ENCODE measurements at regions not wholly inside any gene's neighbourhood (a gene's known extent, or its start where the extent isn't known, plus 50 kb on each side); places are given as distances from the start of the nearest gene placed in this dataset.

DNA sequence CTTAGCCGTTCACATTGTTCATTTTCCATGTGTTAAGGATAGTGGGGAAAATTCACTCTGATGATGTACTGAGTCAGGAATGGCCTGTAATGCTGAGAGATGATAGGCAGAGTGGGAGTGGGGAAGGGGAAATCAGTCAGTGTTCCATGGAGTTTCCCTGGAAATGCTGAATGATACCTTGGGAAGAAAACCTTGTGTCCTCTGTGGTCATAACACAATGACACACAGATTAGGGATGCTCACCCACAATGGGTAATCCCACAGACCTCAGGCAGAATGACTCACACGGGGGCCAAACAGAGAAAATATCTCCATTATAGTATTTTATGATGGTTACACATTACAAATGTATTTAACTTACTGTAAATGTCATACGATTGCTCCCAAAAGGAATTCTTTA lies 118.0 kb downstream of the SNX19 start:
- ChIA-PET POLR2A (no interaction called here), CTCF (interaction anchor here (0.7 to 2.1 kb wide), 2 partner anchors 11 to 12 kb away, joined by 3 to 5 read pairs; no protein-coding TSS in a partner anchor)
- no peak overlapping the region for H3K4me3 ChIP-seq (ENCODE audit: low read depth, low read length)
- DNase-seq (ENCODE audit: low read depth, low spot score) = peak; percentile 78
- TF ChIP-seq, protein P1, sequence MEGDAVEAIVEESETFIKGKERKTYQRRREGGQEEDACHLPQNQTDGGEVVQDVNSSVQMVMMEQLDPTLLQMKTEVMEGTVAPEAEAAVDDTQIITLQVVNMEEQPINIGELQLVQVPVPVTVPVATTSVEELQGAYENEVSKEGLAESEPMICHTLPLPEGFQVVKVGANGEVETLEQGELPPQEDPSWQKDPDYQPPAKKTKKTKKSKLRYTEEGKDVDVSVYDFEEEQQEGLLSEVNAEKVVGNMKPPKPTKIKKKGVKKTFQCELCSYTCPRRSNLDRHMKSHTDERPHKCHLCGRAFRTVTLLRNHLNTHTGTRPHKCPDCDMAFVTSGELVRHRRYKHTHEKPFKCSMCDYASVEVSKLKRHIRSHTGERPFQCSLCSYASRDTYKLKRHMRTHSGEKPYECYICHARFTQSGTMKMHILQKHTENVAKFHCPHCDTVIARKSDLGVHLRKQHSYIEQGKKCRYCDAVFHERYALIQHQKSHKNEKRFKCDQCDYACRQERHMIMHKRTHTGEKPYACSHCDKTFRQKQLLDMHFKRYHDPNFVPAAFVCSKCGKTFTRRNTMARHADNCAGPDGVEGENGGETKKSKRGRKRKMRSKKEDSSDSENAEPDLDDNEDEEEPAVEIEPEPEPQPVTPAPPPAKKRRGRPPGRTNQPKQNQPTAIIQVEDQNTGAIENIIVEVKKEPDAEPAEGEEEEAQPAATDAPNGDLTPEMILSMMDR (IDR thresholded peaks at IDR 0.05; ENCODE audit: insufficient read depth, low read length, missing control alignments) = no peak

DNA sequence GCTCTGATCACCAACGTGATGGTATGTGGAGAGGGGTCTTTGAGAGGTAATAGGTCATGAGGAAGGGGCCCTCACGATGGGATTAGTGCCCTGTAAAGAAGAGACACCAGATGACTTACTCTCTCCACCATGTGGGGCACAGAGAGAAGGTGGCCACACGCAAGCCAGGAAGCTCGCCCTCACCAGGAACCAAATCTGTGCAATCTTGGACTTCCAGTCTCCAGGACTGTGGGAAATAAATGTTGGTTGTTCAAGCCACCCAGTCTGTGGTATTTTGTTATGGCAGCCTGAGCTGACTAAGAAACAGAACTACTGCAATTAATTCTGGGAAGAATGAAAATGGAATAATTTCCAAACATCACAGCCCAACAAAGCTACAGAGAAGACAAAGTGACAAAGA lies 117.5 kb downstream of the SNX19 start:
- CTCF ChIA-PET = interaction anchor here (0.7 to 2.1 kb wide), 2 partner anchors 11 to 12 kb away, joined by 3 to 5 read pairs; no protein-coding TSS in a partner anchor
- POLR2A ChIA-PET = no interaction called here
- TF ChIP-seq, protein P1 (IDR thresholded peaks at IDR 0.05; ENCODE audit: insufficient read depth, low read length, missing control alignments) = no peak
- no peak overlapping the region for H3K4me3 ChIP-seq (ENCODE audit: low read depth, low read length)
- DNase-seq (ENCODE audit: low read depth, low spot score) = no peak

DNA sequence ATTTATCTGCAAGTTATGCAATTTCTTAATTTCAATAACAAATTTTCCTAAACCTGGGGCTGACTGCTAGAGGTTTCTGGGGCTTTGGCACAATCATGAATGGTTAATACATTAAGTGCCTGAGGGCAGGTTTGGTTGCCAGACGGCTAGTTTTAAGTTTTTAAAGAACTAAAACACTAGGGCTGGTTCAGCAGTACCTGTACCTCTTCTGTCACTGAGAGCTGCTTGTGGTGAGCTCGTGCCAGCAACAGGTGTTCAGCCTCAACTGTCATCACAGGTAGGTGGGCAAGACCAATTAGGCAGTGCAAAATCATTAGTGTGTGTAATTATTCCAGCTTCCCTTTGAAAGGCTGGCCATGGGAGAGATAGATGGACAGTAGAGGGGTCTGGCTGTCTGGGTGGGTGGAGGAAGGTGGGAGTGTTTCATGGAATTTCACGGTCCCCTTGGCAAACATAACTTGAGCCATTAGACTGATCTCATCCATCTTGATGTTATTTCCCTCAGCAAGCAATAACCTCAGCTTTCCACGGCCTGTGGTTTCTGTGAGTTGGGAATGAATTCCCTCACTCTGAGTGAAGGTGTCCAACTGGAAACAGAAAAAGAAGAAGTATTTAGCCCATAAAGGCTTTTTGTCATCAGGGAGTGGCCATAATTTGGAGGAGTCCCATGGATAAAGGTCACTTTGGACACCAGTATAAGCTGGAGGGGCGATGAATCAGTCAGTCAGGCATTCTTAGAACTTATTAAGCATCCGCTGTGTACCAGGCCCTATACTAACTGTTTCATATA lies 114.8 kb downstream of the SNX19 start:
- no peak overlapping the region for H3K4me3 ChIP-seq (ENCODE audit: low read depth, low read length)
- TF ChIP-seq, protein P1 (IDR thresholded peaks at IDR 0.05; ENCODE audit: insufficient read depth, low read length, missing control alignments) = no peak
- POLR2A ChIA-PET = no interaction called here
- DNase-seq (ENCODE audit: low read depth, low spot score) = no peak
- CTCF ChIA-PET = interaction anchor here (0.6 to 1.5 kb wide), 5 partner anchors 12 to 370 kb away, joined by 3 to 5 read pairs (median 3); no protein-coding TSS in a partner anchor

DNA sequence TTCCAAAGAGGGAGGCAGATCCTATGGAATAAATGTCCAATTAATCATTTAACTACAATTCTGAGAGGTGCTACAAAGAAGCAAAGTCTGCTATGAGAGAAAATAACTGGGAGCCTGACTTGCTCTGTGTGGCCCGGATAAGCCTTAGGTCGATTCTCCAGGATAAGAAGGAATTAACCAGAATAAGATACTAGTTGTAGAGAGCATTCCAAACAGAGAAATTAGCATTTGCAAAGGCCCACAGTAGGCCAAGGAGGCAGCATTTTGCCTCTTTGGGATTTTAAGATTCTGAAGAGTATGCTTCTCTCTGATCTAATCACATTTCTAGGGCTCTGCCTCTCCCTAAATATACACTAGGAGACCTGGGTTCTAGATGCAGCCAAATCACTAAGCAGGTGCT lies 113.7 kb downstream of the SNX19 start:
- POLR2A ChIA-PET = interaction anchor here (0.9 kb wide), 1 partner anchor 36 kb away, joined by 3 read pairs; no protein-coding TSS in a partner anchor
- TF ChIP-seq, protein P1 (IDR thresholded peaks at IDR 0.05; ENCODE audit: insufficient read depth, low read length, missing control alignments) = no peak
- no peak overlapping the region for H3K4me3 ChIP-seq (ENCODE audit: low read depth, low read length)
- DNase-seq (ENCODE audit: low read depth, low spot score) = no peak
- CTCF ChIA-PET = interaction anchor here (0.6 to 1.5 kb wide), 3 partner anchors 11 to 365 kb away, joined by 3 read pairs; no protein-coding TSS in a partner anchor

DNA sequence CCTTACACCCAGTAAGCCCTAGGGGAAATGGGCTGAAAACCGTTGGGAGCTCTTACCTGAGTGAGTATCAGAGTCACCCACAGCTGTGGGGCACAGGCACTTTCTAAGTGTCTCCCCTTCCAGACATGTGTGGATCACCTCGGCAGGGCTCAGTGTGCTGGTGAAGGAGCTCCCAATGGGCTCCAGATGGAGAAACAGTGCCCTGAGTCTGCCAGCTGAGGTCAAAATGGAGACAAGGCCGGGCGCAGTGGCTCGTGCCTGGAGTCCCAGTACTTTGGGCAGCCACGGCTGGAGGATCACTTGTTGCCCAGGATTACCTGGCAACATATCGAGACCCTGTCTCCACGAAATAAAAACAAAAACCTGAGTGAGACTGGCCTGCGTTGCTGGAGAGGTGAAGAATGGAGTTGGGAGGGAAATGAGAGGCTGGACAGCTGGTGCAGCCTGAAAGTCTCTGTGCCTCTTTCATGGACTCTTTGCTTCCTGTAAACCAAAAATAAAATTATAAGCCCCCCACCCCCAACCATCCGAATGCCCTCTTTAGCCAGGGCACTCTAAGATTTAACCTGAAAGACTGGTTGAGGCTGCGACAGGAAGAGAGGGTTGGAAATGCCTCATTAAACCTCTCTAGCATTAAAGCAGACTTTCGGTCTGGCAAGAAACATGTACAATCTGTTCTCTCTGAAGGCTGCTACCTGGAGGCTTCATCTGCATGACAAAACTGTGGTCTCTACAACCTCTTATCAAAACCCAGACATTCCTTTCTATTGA lies 111.8 kb downstream of the SNX19 start:
- H3K4me3 ChIP-seq (ENCODE audit: low read depth, low read length) = no peak overlapping the region
- ChIA-PET POLR2A (no interaction called here), CTCF (interaction anchor here (1.0 to 1.7 kb wide), 3 partner anchors 18 to 371 kb away, joined by 3 to 6 read pairs (median 6); no protein-coding TSS in a partner anchor)
- DNase-seq (ENCODE audit: low read depth, low spot score) = no peak
- TF ChIP-seq, protein P1 (IDR thresholded peaks at IDR 0.05; ENCODE audit: insufficient read depth, low read length, missing control alignments) = no peak

DNA sequence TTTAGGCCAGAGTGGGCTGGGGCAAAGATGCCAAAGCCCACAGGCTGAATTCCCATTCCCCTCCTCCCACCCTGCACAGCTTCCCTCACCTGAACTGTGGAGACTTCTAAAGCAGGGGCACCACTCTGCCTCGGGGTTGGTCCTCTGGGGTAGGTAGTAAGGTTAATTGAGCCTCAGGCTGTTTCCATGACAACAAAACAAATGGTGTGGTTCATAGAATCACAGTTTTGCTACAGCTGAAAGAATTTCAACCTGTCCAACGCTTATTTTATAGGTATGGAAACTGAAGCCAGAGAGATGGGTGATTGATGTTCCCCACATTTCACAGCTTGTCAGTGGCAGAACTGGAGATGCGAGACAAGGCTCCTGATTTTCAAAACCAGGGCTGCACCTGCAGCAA lies 109.5 kb downstream of the SNX19 start:
- no peak for DNase-seq (ENCODE audit: low read depth, low spot score)
- TF ChIP-seq, protein P1 (IDR thresholded peaks at IDR 0.05; ENCODE audit: insufficient read depth, low read length, missing control alignments) = no peak
- POLR2A ChIA-PET = no interaction called here
- CTCF ChIA-PET = interaction anchor here (0.6 to 1.3 kb wide), 3 partner anchors 15 to 56 kb away, joined by 3 read pairs; no protein-coding TSS in a partner anchor
- H3K4me3 ChIP-seq (ENCODE audit: low read depth, low read length) = no peak overlapping the region
